ENCODE measurements at regions not wholly inside any gene's neighbourhood (a gene's known extent, or its start where the extent isn't known, plus 50 kb on each side); places are given as distances from the start of the nearest gene placed in this dataset.
"Not testable (repeated sequence)": the region's sequence is repeated elsewhere in the genome, so short reads cannot be mapped to it uniquely, and the experiment has no call there.

DNA sequence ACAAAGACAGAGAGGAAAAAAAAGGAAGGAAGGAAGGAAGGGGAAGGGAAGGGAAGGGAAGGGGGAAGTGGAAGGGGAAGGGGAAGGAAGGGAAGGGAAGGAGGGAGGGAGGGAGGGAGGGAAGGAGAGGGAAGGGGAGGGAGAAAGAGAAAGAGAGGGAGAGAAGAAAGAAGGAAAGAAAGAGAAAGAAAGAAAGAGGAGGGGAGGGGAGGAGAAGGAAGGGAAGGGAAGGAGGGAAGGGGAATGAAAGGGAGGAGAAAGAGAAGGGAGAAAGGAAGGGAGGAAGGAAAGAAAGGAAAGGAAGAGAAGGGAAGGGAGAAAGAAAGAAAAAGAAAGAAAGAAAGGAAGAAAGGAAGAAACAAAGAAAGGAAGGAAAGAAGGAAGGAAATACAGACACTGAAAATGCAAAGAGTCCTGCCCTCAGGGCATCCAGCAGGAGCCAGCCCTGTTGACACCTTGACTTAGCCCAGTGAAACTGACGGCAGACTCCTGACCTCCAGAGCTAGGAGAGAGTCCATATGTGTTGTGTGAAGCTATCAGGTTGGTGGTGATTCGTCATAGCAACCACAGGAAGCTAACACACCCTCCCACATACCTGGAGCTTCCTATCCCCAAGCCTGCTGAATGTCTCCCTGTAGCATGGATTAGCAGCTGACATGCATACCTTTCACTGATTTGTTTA is 58.7 kb upstream of the SULF2 start:
- H3K4me3 ChIP-seq, result no peak overlapping the region
- no peaks in the 10 kb centered on the region for H4K20me1 ChIP-seq
- no peaks in the 10 kb centered on the region for H3K9me3 ChIP-seq
- no peak overlapping the region for H3K4me2 ChIP-seq
- no peaks in the 10 kb centered on the region for H3K36me3 ChIP-seq
- H3K27ac ChIP-seq, result no peak overlapping the region
- no peak overlapping the region for H3K9ac ChIP-seq
- no peak for TF ChIP-seq Cebpa-rat (IDR thresholded peaks at IDR 0.05)
- peaks cover 50% of the 10 kb centered on the region for H3K4me1 ChIP-seq
- no peaks in the 10 kb centered on the region for H3K27me3 ChIP-seq

DNA sequence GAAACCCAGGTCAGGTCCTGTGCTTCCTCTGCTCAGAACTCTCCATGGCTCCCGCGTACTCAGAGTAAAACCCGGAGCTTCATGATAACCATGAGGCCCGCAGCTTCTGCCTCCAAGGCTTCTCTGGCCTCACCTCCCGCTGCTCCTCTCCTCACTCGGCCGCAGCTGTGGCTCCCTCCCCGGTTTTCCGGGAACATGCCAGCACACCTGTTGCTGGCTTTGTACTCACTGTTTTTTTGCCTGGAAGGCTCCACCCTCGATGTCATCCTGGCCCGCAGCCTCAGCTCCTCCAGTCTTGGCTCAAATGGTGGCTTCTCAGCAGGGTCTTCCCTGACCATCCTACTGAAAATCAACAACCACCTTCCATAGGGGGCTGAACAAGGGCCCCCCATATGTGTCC is 57.7 kb upstream of the SULF2 start:
- H3K9ac ChIP-seq, H3K27ac ChIP-seq, H3K27me3 ChIP-seq, H4K20me1 ChIP-seq, H3K36me3 ChIP-seq, H3K9me3 ChIP-seq, H3K4me3 ChIP-seq: not testable (repeated sequence)
- peaks cover 40% of the 10 kb centered on the region for H3K4me1 ChIP-seq
- H3K4me2 ChIP-seq, result 0 out of 2 replicates have a peak overlapping the region, but pooled peaks have one; percentile 7

DNA sequence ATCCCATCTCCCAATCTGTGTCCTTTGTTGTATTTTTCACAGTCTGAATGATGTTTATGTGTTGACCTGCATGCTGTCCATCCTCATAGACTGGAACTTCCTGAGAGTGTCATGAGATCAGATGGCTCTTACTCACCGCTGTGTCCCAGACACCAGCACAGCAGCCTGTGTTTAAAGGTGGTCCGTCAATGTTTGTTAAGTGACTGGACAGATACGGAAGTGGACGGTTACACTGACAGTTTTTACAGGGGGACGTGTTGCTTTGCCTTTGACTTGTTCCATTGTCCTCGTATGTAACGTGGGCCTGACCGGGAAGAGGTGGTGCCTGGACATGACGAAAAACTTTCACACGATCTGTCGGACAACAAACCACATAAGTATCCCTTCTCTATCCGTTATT is 56.7 kb upstream of the SULF2 start:
- not testable (repeated sequence) for H3K9me3 ChIP-seq

DNA sequence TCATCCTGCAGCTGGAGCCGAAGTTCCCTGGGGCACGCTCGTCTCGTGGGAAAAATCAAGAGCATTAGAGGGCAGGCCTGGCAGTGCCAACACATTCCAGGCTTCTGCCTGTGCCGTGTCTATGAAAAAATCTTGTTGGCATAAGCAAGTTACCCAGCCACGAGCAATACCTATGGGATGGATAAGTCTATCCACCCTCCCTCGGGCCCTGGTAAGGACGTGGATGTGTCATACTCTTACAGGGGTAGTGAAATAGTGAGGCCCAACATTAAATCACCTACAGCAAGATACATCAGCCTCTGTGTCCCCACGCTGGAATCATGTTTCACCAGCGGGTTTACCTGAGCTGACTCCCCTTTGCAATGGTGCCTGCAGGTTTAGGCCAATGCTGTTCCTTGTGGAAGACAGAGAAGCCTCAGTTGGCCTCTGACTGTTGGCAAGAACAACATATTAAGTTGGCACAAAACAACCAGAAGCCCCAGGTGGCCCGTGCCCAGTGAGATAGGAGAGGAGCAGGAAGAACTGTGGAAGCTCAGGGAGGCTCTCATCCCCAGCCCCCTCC is 51.1 kb upstream of the SULF2 start:
- H3K9ac ChIP-seq, H3K27ac ChIP-seq, H3K27me3 ChIP-seq, H3K36me3 ChIP-seq, H3K9me3 ChIP-seq, H4K20me1 ChIP-seq, H3K4me3 ChIP-seq: not testable (repeated sequence)
- Histone ChIP-seq H3K4me1 (peaks cover 17% of the 10 kb centered on the region), H3K4me2 (peak overlapping the region; percentile 39)

More for the DNA sequence above, 56.7 kb upstream of the SULF2 start:
- H3K36me3 ChIP-seq, H3K27me3 ChIP-seq, H4K20me1 ChIP-seq, H3K4me3 ChIP-seq, H3K4me2 ChIP-seq, H3K9ac ChIP-seq, H3K27ac ChIP-seq: not testable (repeated sequence)
- H3K4me1 ChIP-seq, result peaks cover 30% of the 10 kb centered on the region

All from BLaER1 (cell line).